ENCODE measurements at regions not wholly inside any gene's neighbourhood (a gene's known extent, or its start where the extent isn't known, plus 50 kb on each side); places are given as distances from the start of the nearest gene placed in this dataset.

- DNase-seq: no peak
Observed at GRCh38 chr4:19382993-19383756, 868.5 kb upstream of the SLIT2 start.

- DNase-seq: no peak
Observed at GRCh38 chr4:19381068-19381467, 870.6 kb upstream of the SLIT2 start.

GRCh38 chr4:19380600-19380999 lies 871.1 kb upstream of the SLIT2 start:
- DNase-seq: no peak

GRCh38 chr4:19379191-19379708 lies 872.5 kb upstream of the SLIT2 start:
- no peak for DNase-seq

- DNase-seq: no peak
Observed at GRCh38 chr4:19375931-19376330, 875.8 kb upstream of the SLIT2 start.

GRCh38 chr4:19375136-19375804 lies 876.4 kb upstream of the SLIT2 start:
- no peak for DNase-seq

- DNase-seq: no peak
Observed at GRCh38 chr4:19372390-19372789, 879.3 kb upstream of the SLIT2 start.

GRCh38 chr4:19368800-19369199 lies 882.9 kb upstream of the SLIT2 start:
- DNase-seq: no peak

- no peak for DNase-seq
Observed at GRCh38 chr4:19366916-19367315, 884.8 kb upstream of the SLIT2 start.

GRCh38 chr4:19358015-19358414 lies 893.7 kb upstream of the SLIT2 start:
- no peak for DNase-seq

GRCh38 chr4:19349416-19349815 lies 902.3 kb upstream of the SLIT2 start:
- DNase-seq: no peak

- no peak for DNase-seq
Observed at GRCh38 chr4:19348746-19349145, 903.0 kb upstream of the SLIT2 start.

GRCh38 chr4:19346636-19347035 lies 905.1 kb upstream of the SLIT2 start:
- DNase-seq: no peak

GRCh38 chr4:19329631-19330030 lies 922.1 kb upstream of the SLIT2 start:
- DNase-seq: no peak

GRCh38 chr4:19329077-19329476 lies 922.6 kb upstream of the SLIT2 start:
- no peak for DNase-seq

- DNase-seq: no peak
Observed at GRCh38 chr4:19327364-19327763, 924.3 kb upstream of the SLIT2 start.

- DNase-seq: no peak
Observed at GRCh38 chr4:19324184-19324583, 927.5 kb upstream of the SLIT2 start.

GRCh38 chr4:19319607-19320006 lies 932.1 kb upstream of the SLIT2 start:
- no peak for DNase-seq

- no peak for DNase-seq
Observed at GRCh38 chr4:19317377-19317776, 934.3 kb upstream of the SLIT2 start.

GRCh38 chr4:19314116-19314515 lies 937.6 kb upstream of the SLIT2 start:
- DNase-seq: no peak

- DNase-seq: no peak
Observed at GRCh38 chr4:19309378-19309777, 942.3 kb upstream of the SLIT2 start.

GRCh38 chr4:19304028-19304427 lies 947.7 kb upstream of the SLIT2 start:
- DNase-seq: no peak

- DNase-seq: no peak
Observed at GRCh38 chr4:19301527-19301926, 950.2 kb upstream of the SLIT2 start.

- no peak for DNase-seq
Observed at GRCh38 chr4:19300213-19300612, 951.5 kb upstream of the SLIT2 start.

All from activated CD4-positive, alpha-beta T cell treated with anti-CD3 and anti-CD28 coated beads for 1 hour (primary cell).